IPS-15b (cell line): ENCODE measurements at regions not wholly inside any gene's neighbourhood (a gene's known extent, or its start where the extent isn't known, plus 50 kb on each side); places are given as distances from the start of the nearest gene placed in this dataset.
"Not testable (repeated sequence)": the region's sequence is repeated elsewhere in the genome, so short reads cannot be mapped to it uniquely, and the experiment has no call there.

Experiments
- H3K27me3 ChIP-seq: one replicate; pipeline ENCODE4 v1.6.1; 2013; ENCODE audit warnings: low read length; ENCODE audit not compliant: control insufficient read depth, insufficient read depth
- H3K36me3 ChIP-seq: one replicate; pipeline ENCODE4 v1.6.1; 2013; ENCODE audit warnings: low read length; ENCODE audit not compliant: control insufficient read depth, insufficient read depth
- H3K4me1 ChIP-seq: one replicate; pipeline ENCODE4 v1.6.1; 2013; ENCODE audit warnings: mild to moderate bottlenecking, low read length; ENCODE audit not compliant: control insufficient read depth, insufficient read depth
- H3K4me3 ChIP-seq: one replicate; pipeline ENCODE4 v1.5.1; 2013; ENCODE audit warnings: low read depth, low read length
- H3K9ac ChIP-seq: one replicate; pipeline ENCODE4 v1.6.1; 2013; ENCODE audit warnings: low read depth, mild to moderate bottlenecking, low read length
- H3K9me3 ChIP-seq: one replicate; pipeline ENCODE4 v1.6.1; 2013; ENCODE audit warnings: mild to moderate bottlenecking, low read length; ENCODE audit not compliant: control insufficient read depth, insufficient read depth

DNA sequence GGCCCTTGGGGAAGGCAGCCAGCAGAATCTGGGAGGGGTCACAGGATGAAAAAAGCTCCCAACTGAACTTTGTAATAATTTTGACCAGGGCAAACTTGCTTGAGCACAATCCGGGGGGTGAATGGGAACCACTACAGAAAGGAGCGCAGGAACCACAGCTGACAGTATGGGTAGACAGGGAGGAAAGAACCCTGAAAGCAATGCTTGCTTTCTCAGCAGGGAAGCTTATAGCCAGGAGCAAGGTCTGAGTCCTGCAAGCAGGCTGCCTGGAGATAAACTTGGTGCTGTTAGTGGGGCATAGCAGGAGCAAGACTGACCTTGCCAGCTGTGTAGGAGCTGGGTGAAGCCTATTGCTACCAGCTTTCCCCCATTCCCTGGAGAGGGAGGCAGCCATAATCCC, 195.2 kb downstream of the MTCL1 start:
- Histone ChIP-seq H3K36me3 (no peaks in the 10 kb centered on the region), H3K27me3 (no peaks in the 10 kb centered on the region), H3K9me3 (no peaks in the 10 kb centered on the region), H3K9ac (no peak overlapping the region), H3K4me1 (no peaks in the 10 kb centered on the region), H3K4me3 (no peak overlapping the region)

GRCh38 chr18:8901019-8901418, 195.7 kb downstream of the MTCL1 start:
- Histone ChIP-seq H3K4me3 (no peak overlapping the region), H3K27me3 (no peaks in the 10 kb centered on the region), H3K36me3 (no peaks in the 10 kb centered on the region), H3K4me1 (no peaks in the 10 kb centered on the region), H3K9me3 (no peaks in the 10 kb centered on the region), H3K9ac (no peak overlapping the region)

GRCh38 chr18:8904316-8904715, 198.2 kb upstream of the NDUFV2 start:
- Histone ChIP-seq H3K9me3 (no peaks in the 10 kb centered on the region), H3K36me3 (no peaks in the 10 kb centered on the region), H3K9ac (no peak overlapping the region), H3K4me3 (no peak overlapping the region), H3K27me3 (no peaks in the 10 kb centered on the region), H3K4me1 (no peaks in the 10 kb centered on the region)

DNA sequence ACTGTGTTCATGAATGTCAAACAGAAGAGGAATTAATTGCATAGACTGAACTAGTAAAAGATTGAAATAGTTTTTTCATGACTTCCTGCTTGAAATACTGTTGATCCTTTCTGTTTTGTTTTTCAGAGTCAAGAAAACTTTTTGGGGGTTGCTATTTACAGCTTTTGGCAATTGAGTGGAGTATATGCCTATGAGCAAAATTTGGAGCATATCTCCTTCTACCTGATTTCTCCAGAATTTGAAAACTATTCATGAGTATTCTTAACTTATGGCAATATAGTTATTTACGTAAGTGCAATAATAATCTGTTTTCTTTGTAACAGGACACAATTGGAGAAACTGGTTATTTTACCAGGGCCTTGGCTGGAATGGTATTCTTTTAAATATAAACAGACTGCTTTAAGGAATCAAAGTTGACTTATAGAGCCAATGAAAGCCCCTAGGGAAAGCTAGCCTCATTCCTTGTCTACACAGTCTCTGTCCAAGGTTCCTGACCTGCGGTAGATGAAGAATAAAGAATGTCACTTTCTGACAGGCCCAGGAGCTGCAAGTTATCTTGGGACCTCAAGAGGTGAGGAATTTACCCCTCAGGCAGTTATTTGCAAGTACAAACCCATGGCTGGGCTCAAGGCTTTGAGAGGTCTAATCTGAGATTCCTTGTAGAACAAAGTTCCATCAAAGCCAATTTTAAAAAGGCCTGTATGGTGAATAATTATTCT, 193.5 kb upstream of the NDUFV2 start:
- H3K9ac ChIP-seq = no peak overlapping the region
- no peaks in the 10 kb centered on the region for H3K36me3 ChIP-seq
- H3K4me3 ChIP-seq = no peak overlapping the region
- no peaks in the 10 kb centered on the region for H3K27me3 ChIP-seq
- no peaks in the 10 kb centered on the region for H3K4me1 ChIP-seq
- H3K9me3 ChIP-seq = no peaks in the 10 kb centered on the region

GRCh38 chr18:8910186-8910822, 192.2 kb upstream of the NDUFV2 start:
- Histone ChIP-seq H3K9ac (no peak overlapping the region), H3K9me3 (no peaks in the 10 kb centered on the region), H3K36me3 (no peaks in the 10 kb centered on the region), H3K27me3 (no peaks in the 10 kb centered on the region), H3K4me3 (no peak overlapping the region), H3K4me1 (no peaks in the 10 kb centered on the region)

GRCh38 chr18:8910843-8911242, 191.7 kb upstream of the NDUFV2 start:
- no peaks in the 10 kb centered on the region for H3K36me3 ChIP-seq
- no peaks in the 10 kb centered on the region for H3K4me1 ChIP-seq
- no peaks in the 10 kb centered on the region for H3K9me3 ChIP-seq
- no peak overlapping the region for H3K9ac ChIP-seq
- no peaks in the 10 kb centered on the region for H3K27me3 ChIP-seq
- H3K4me3 ChIP-seq = no peak overlapping the region

- Histone ChIP-seq H3K4me1 (no peaks in the 10 kb centered on the region), H3K9me3 (no peaks in the 10 kb centered on the region), H3K27me3 (no peaks in the 10 kb centered on the region), H3K36me3 (no peaks in the 10 kb centered on the region), H3K9ac (no peak overlapping the region), H3K4me3 (no peak overlapping the region)
Observed at GRCh38 chr18:8911408-8912340, 190.8 kb upstream of the NDUFV2 start.

DNA sequence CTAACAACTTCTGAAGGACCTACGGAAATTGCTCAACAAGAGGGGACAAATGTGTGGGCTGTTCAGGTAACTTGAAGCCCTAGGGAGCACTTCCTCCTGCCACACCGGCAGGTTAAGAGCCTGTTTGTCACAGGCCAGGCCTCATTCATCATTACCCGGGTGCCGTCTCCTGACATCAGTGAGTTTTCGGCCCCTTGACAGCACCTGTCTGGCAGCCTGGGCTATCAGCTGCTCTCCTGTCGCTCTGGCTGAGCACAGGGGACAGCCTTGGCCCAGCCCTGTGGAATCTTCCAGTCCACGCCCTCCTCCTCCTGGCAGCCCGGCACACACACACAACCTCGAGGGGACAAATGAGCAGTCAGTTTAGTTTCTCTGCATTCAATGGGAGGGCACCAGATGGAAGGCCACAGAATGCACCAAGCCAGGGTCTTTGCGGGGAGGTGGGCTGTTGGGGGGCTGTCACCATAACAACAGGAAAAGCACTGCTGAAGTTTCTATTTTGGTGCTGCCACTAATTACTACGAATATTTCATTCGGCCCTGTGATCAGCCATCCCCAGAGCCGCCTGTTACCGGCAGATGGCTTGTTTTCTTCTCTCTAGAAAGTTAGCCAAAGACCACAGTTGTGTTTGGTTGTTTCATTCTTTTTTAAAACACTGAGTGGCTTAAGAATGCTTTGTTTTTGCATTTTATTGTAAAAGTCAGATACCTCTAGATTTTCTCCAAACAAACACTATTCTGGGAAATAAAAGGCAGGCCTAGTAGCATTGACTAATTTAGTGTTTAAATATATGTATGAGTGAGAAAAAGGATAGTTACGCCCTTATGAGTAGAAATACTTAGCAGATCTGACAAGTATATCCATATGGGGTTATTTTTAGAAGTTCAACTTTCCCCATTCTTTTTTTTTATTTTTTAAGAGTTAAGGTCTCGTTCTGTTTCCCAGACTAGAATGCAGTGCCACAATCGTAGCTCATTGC, 189.9 kb upstream of the NDUFV2 start:
- no peaks in the 10 kb centered on the region for H3K4me1 ChIP-seq
- no peaks in the 10 kb centered on the region for H3K9me3 ChIP-seq
- H3K36me3 ChIP-seq = no peaks in the 10 kb centered on the region
- no peaks in the 10 kb centered on the region for H3K27me3 ChIP-seq
- H3K9ac ChIP-seq = peak overlapping the region; percentile 9
- no peak overlapping the region for H3K4me3 ChIP-seq

DNA sequence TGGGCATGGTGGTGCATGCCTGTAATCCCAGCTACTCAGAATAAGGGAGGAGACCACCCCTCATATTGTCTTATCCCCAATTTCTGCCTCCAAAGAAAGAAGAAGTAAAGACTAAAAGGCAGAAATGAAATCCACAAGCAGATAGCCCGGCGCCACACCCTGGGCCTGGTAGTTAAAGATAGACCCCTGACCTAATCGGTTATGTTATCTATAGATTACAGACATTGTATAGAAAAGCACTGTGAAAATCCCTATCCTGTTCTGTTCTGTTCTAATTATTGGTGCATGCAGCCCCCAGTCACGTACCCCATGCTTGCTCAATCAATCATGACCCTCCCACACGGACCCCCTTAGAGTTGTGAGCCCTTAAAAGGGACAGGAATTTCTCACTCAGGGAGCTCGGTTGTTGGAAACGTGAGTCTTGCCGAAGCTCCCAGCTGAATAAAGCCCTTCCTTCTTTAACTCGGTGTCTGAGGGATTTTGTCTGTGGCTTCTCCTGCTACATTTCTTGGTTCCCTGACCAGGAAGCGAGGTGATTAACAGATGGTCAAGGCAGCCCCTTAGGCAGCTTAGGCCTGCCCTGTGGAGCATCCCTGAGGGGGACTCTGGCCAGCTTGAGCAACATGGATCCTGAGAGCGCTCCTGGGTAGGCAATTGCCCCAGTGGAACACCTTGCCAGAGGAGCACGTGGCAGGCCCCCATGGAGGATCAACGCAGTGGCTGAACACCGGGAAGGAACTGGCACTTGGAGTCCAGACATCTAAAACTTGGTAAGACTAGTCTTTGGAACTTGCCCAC, 188.7 kb upstream of the NDUFV2 start:
- H3K27me3 ChIP-seq, H3K4me1 ChIP-seq, H3K4me3 ChIP-seq, H3K36me3 ChIP-seq, H3K9me3 ChIP-seq, H3K9ac ChIP-seq: not testable (repeated sequence)

DNA sequence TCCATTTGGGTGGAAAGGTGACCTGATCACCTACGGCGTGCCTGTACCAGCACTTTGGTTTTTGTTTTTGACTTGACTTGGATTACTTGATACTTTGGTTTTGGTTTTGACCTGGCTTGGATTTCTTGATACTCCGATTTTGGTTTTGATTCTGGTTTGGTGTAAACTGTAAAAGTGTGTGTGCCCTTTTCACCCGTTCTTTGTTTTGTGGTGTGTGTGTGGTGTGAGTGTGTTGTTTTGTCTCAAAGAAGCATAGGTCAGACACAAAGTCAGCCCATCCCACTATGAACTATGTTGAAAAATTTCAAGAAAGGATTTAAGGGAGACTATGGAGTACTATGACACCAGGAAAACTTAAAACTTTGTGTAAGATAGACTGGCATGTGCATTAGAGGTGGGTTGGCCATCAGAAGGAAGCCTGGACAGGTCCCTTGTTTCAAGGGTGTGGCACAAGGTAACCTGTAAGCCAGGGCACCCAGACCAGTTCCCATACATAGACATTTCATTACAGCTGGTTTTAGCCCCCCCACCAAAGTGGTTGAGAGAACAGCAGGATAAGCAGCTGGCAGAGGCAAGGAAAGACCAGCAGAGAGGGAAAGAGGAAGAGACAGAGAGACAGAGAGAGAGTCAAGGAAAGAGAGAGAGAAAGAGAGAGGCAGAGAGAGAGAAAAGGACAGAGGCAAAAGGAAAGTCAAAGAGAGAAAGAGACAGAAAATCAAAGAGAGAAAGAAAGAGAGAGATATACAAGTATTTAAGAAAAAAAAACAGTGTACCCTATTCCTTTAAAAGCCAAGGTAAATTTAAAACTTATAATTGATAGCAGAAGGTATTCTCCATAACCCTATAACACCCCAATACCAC, 187.9 kb upstream of the NDUFV2 start:
- H3K4me3 ChIP-seq, H3K4me1 ChIP-seq: not testable (repeated sequence)

More for the DNA sequence above, 187.9 kb upstream of the NDUFV2 start:
- H3K36me3 ChIP-seq, H3K27me3 ChIP-seq, H3K9me3 ChIP-seq, H3K9ac ChIP-seq: not testable (repeated sequence)
